HG03342 (cell line): ENCODE measurements at regions not wholly inside any gene's neighbourhood (a gene's known extent, or its start where the extent isn't known, plus 50 kb on each side); places are given as distances from the start of the nearest gene placed in this dataset.

Experiments
- ATAC-seq: cut with Tn5 transposase; IDR thresholded peaks from one replicate; pipeline ENCODE4 v1.9.1; 2021; ENCODE audit warnings: mild to moderate bottlenecking, moderate library complexity; ENCODE audit not compliant: unreplicated experiment

GRCh38 chr2:222993920-222994650 is 57.9 kb upstream of the KCNE4 start:
- no peak for ATAC-seq

- peak; percentile 90 for ATAC-seq
Observed at GRCh38 chr2:222998459-222998858, 53.5 kb upstream of the KCNE4 start.

GRCh38 chr2:223000872-223001796 is 50.9 kb upstream of the KCNE4 start:
- ATAC-seq = no peak

- no peak for ATAC-seq
Observed at GRCh38 chr2:223001797-223002175, 50.2 kb upstream of the KCNE4 start.
